HepG2 (cell line): ENCODE measurements at regions not wholly inside any gene's neighbourhood (a gene's known extent, or its start where the extent isn't known, plus 50 kb on each side); places are given as distances from the start of the nearest gene placed in this dataset.

Experiments
- ATAC-seq: fragments of 200-7000 bp; cut with Tn5 transposase; 3 replicates; pipeline ENCODE4 v1.9.1; 2020; ENCODE audit warnings: mild to moderate bottlenecking, moderate library complexity
- BruUV-seq: library from RNA; stranded (reverse); fragments of 400-500 nt; replicated peaks from 2 replicates; lab custom pipeline; 2021; lab: Mats Ljungman, UMichigan
- CTCF ChIA-PET: fragments of 300-600 bp; formaldehyde crosslinking; extraction: SDS; loops from one replicate; lab custom pipeline; 2021; ENCODE audit warnings: low total read pairs, inconsistent platforms, low intra/inter-chr PET ratio; lab: Yijun Ruan, JAX
- POLR2A ChIA-PET: fragments of 350-600 bp; sonication (Branson Sonifier 250); formaldehyde crosslinking; loops from one replicate; lab custom pipeline; 2020; ENCODE audit warnings: antibody characterized with exemption, inconsistent platforms; lab: Yijun Ruan, JAX
- DNase-seq: peaks from one replicate; pipeline ENCODE4 v3.0.0-alpha.2; 2015; ENCODE audit warnings: low spot score
- FAIRE-seq: peaks from 3 replicates; lab custom pipeline; 2011; peaks lifted over from hg19 to GRCh38; lab: Jason Lieb, UNC
- H2AFZ ChIP-seq: one replicate; pipeline ENCODE4 v1.6.1; 2011; ENCODE audit warnings: low read length, inconsistent platforms
- H3K27ac ChIP-seq: fragments of 300-600 bp; 3 replicates; pipeline ENCODE4 v1.8.0; 2011; ENCODE audit warnings: mixed run types, mild to moderate bottlenecking, mixed read lengths, low read length, inconsistent platforms; ENCODE audit not compliant: insufficient read depth; ENCODE audit errors: extremely low read length
- H3K27me3 ChIP-seq, 2 experiments: fragments of 200-600 bp in 1 of 2; 2 replicates in 1 of 2; 3 replicates in 1 of 2; pipeline versions ENCODE4 v1.6.0 to v1.8.0; 2011; ENCODE audit warnings: low read length in 2 of 2, mild to moderate bottlenecking in 2 of 2, moderate library complexity in 2 of 2, inconsistent platforms in 1 of 2; ENCODE audit not compliant: insufficient read depth in 2 of 2, control insufficient read depth in 1 of 2
- H3K36me3 ChIP-seq, 2 experiments: fragments of 200-600 bp in 1 of 2; replicated peaks in 1 of 2; 2 replicates in 1 of 2; 3 replicates in 1 of 2; pipeline versions ENCODE4 v1.5.1 to v1.8.0; 2011; ENCODE audit warnings: low read length in 2 of 2, inconsistent platforms in 1 of 2; ENCODE audit not compliant: insufficient read depth in 2 of 2, control insufficient read depth in 1 of 2
- H3K4me1 ChIP-seq: 2 replicates; pipeline ENCODE4 v1.5.1; 2012; ENCODE audit warnings: low read length, inconsistent platforms; ENCODE audit not compliant: insufficient read depth
- H3K4me2 ChIP-seq: 2 replicates; pipeline ENCODE4 v1.6.0; 2011; ENCODE audit warnings: low read depth, low read length, inconsistent platforms
- H3K4me3 ChIP-seq, 3 experiments: fragments of 200-600 bp in 1 of 3; sonication (generic), shearing (Covaris generic) in 1 of 3; replicated peaks in 1 of 3; 2 replicates each; pipeline ENCODE4 v1.5.1; 2011 to 2016; ENCODE audit warnings: low read length in 3 of 3, inconsistent platforms in 2 of 3, low read depth in 2 of 3, mild to moderate bottlenecking in 2 of 3, control low read depth in 1 of 3, mixed read lengths in 1 of 3; ENCODE audit not compliant: insufficient read depth in 1 of 3
- H3K79me2 ChIP-seq: one replicate; pipeline ENCODE4 v1.6.1; 2011; ENCODE audit warnings: low read length, inconsistent platforms; ENCODE audit not compliant: insufficient read depth
- H3K9ac ChIP-seq: 2 replicates; pipeline ENCODE4 v1.6.0; 2011; ENCODE audit warnings: mild to moderate bottlenecking, low read depth, low read length, inconsistent platforms; ENCODE audit not compliant: insufficient read depth
- H3K9me3 ChIP-seq: 2 replicates; pipeline ENCODE4 v1.5.1; 2012; ENCODE audit warnings: mild to moderate bottlenecking, low read length
- H4K20me1 ChIP-seq: 2 replicates; pipeline ENCODE4 v1.6.0; 2011; ENCODE audit warnings: inconsistent platforms, mild to moderate bottlenecking, low read length, moderate library complexity; ENCODE audit not compliant: insufficient read depth
- CREM ChIP-seq, 2 experiments: sonication (generic) in 1 of 2; formaldehyde crosslinking in 1 of 2; IDR thresholded peaks; 2 replicates each; pipeline versions ENCODE4 v1.4.0 to v1.6.1; 2016 to 2020; ENCODE audit warnings: antibody characterized with exemption in 1 of 2, mild to moderate bottlenecking in 1 of 2, missing genetic modification reagents in 1 of 2
- KLF11 ChIP-seq: IDR thresholded peaks from 2 replicates; pipeline ENCODE4 v1.6.1; 2016; ENCODE audit warnings: missing compliant biosample characterization
- KLF6 ChIP-seq: IDR thresholded peaks from 2 replicates; pipeline ENCODE4 v1.8.0; 2016; ENCODE audit warnings: missing biosample characterization, missing genetic modification reagents
- MEF2D ChIP-seq: sonication (generic); formaldehyde crosslinking; IDR thresholded peaks from 2 replicates; pipeline ENCODE4 v1.5.1; 2020; ENCODE audit warnings: mild to moderate bottlenecking, missing genetic modification reagents
- MIER3 ChIP-seq: IDR thresholded peaks from 2 replicates; pipeline ENCODE4 v1.6.1; 2016; ENCODE audit warnings: missing compliant biosample characterization, borderline replicate concordance
- NR2F2 ChIP-seq: IDR thresholded peaks from 2 replicates; pipeline ENCODE4 v1.6.1; 2012; ENCODE audit warnings: low read depth, inconsistent platforms, borderline replicate concordance
- PRDM15 ChIP-seq: sonication (generic); formaldehyde crosslinking; IDR thresholded peaks from 2 replicates; pipeline ENCODE4 v1.4.0; 2020; ENCODE audit warnings: missing genetic modification reagents
- STAG1 ChIP-seq: sonication (generic); formaldehyde crosslinking; IDR thresholded peaks from 2 replicates; pipeline ENCODE4 v1.4.0; 2020; ENCODE audit warnings: missing genetic modification reagents
- ZNF335 ChIP-seq: sonication (generic); formaldehyde crosslinking; IDR thresholded peaks from 2 replicates; pipeline ENCODE4 v1.4.0; 2020; ENCODE audit warnings: missing genetic modification reagents
- ZNF367 ChIP-seq: sonication (generic); formaldehyde crosslinking; IDR thresholded peaks from 2 replicates; pipeline ENCODE4 v1.4.0; 2020; ENCODE audit warnings: missing genetic modification reagents, borderline replicate concordance
- ZNF513 ChIP-seq: sonication (generic); formaldehyde crosslinking; conservative IDR thresholded peaks from 2 replicates; pipeline ENCODE4 v1.5.0; 2020; ENCODE audit warnings: missing genetic modification reagents
- WGBS: methylation state at CpG from one replicate; pipeline ENCODE4 v1.1.6; 2017; ENCODE audit warnings: low lambda C conversion rate; 5-methylcytosine and 5-hydroxymethylcytosine counted together
- in situ Hi-C: cut with HindIII; loops from 2 replicates; pipeline ENCODE4 v1.10.0; 2017; ENCODE audit warnings: low pct_unique_long_range_greater_than_20kb; ENCODE audit not compliant: extremely low pct_ligation_motif_present
- intact Hi-C: fragments of 100-400 bp; cut with micrococcal nuclease; formaldehyde crosslinking; loops from one replicate; pipeline ENCODE4 v1.10.0; 2022; ENCODE audit not compliant: unreplicated experiment
- TF ChIP-seq, protein P1 (sequence below): IDR thresholded peaks from 2 replicates; pipeline ENCODE4 v1.6.1; 2016; ENCODE audit warnings: mild to moderate bottlenecking
- TF ChIP-seq, protein P2 (sequence below), 2 experiments: sonication (generic) in 1 of 2; formaldehyde crosslinking in 1 of 2; IDR thresholded peaks; 2 replicates each; pipeline versions ENCODE4 v1.4.0 to v1.6.1; 2018 to 2020; ENCODE audit warnings: missing genetic modification reagents in 2 of 2, borderline replicate concordance in 1 of 2, low read depth in 1 of 2, mild to moderate bottlenecking in 1 of 2, missing biosample characterization in 1 of 2
- TF ChIP-seq, protein P3 (sequence below): sonication (generic); formaldehyde crosslinking; conservative IDR thresholded peaks from 2 replicates; pipeline ENCODE4 v1.4.0; 2020; ENCODE audit warnings: missing genetic modification reagents

GRCh38 chr3:80010021-80010571 lies 242.3 kb upstream of the ROBO1 start:
- H3K4me3 ChIP-seq, result no peak overlapping the region
- DNase-seq (no peak), FAIRE-seq (no peak), ATAC-seq (no peak)
- intact Hi-C loops, result no loop called here
- CTCF ChIA-PET, result no interaction called here
- H2AFZ ChIP-seq, result no peak overlapping the region
- no peaks in the 10 kb centered on the region for H3K9me3 ChIP-seq
- WGBS, result 2% methylated on average over 2 of the region's 2 CpGs
- no peaks in the 10 kb centered on the region for H3K27me3 ChIP-seq
- H3K36me3 ChIP-seq, result no peaks in the 10 kb centered on the region
- in situ Hi-C loops, result no loop called here
- BruUV-seq, result no TSS peak
- POLR2A ChIA-PET, result no interaction called here
- no peak overlapping the region for H3K27ac ChIP-seq
- no peak overlapping the region for H3K9ac ChIP-seq
- H3K79me2 ChIP-seq, result no peaks in the 10 kb centered on the region
- no peaks in the 10 kb centered on the region for H3K4me1 ChIP-seq
- no peak overlapping the region for H3K4me2 ChIP-seq
- no peaks in the 10 kb centered on the region for H4K20me1 ChIP-seq
- TF ChIP-seq ZNF335 (no peak), MIER3 (CRISPR knock-in tag) (no peak), PRDM15 (CRISPR knock-in tag) (no peak), MEF2D (CRISPR knock-in tag) (no peak), KLF11 (CRISPR knock-in tag) (no peak), CREM (IDR thresholded peaks at IDR 0.05) (no peak), CREM (CRISPR knock-in tag; IDR thresholded peaks at IDR 0.05) (no peak), ZNF513 (CRISPR knock-in tag) (no peak), STAG1 (CRISPR knock-in tag) (no peak), KLF6 (CRISPR knock-in tag) (no peak), NR2F2 (no peak), ZNF367 (CRISPR knock-in tag) (no peak)
- TF ChIP-seq, protein P1, sequence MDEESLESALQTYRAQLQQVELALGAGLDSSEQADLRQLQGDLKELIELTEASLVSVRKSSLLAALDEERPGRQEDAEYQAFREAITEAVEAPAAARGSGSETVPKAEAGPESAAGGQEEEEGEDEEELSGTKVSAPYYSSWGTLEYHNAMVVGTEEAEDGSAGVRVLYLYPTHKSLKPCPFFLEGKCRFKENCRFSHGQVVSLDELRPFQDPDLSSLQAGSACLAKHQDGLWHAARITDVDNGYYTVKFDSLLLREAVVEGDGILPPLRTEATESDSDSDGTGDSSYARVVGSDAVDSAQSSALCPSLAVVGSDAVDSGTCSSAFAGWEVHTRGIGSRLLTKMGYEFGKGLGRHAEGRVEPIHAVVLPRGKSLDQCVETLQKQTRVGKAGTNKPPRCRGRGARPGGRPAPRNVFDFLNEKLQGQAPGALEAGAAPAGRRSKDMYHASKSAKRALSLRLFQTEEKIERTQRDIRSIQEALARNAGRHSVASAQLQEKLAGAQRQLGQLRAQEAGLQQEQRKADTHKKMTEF (CRISPR knock-in tag), result no peak
- TF ChIP-seq, protein P2, sequence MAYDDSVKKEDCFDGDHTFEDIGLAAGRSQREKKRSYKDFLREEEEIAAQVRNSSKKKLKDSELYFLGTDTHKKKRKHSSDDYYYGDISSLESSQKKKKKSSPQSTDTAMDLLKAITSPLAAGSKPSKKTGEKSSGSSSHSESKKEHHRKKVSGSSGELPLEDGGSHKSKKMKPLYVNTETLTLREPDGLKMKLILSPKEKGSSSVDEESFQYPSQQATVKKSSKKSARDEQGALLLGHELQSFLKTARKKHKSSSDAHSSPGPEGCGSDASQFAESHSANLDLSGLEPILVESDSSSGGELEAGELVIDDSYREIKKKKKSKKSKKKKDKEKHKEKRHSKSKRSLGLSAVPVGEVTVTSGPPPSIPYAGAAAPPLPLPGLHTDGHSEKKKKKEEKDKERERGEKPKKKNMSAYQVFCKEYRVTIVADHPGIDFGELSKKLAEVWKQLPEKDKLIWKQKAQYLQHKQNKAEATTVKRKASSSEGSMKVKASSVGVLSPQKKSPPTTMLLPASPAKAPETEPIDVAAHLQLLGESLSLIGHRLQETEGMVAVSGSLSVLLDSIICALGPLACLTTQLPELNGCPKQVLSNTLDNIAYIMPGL (CRISPR knock-in tag; IDR thresholded peaks at IDR 0.05; ENCODE audit: borderline replicate concordance in 1 of 2, low read depth in 1 of 2), result no peak
- TF ChIP-seq, protein P3, sequence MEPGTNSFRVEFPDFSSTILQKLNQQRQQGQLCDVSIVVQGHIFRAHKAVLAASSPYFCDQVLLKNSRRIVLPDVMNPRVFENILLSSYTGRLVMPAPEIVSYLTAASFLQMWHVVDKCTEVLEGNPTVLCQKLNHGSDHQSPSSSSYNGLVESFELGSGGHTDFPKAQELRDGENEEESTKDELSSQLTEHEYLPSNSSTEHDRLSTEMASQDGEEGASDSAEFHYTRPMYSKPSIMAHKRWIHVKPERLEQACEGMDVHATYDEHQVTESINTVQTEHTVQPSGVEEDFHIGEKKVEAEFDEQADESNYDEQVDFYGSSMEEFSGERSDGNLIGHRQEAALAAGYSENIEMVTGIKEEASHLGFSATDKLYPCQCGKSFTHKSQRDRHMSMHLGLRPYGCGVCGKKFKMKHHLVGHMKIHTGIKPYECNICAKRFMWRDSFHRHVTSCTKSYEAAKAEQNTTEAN (CRISPR knock-in tag), result no peak
